Eye (tissue), 1 donor: ENCODE measurements at regions not wholly inside any gene's neighbourhood (a gene's known extent, or its start where the extent isn't known, plus 50 kb on each side); places are given as distances from the start of the nearest gene placed in this dataset.

Source experiments
- DNase-seq: peaks from one replicate; pipeline ENCODE4 v3.0.0-alpha.2; 2015

DNA sequence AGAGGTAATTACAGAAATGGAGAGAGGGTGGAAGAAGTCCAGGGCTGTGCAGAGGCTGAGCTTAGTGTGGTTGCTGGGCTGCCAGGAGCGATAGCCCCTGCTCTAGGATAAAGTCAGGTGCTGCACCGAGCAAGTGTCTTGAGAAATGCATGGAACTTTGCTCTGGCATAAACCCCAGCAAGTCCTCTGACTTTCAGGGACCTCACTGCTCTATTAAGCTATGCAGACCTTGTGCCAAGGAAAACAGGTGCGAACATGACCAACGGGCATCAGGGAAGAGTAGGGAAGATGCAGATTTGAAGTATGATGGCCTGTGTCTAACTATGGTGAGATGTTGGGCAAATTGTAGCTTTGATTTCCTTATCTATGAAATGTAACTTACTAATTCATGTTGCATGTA lies 416.8 kb downstream of the NR2F2 start:
- no peak for DNase-seq

DNA sequence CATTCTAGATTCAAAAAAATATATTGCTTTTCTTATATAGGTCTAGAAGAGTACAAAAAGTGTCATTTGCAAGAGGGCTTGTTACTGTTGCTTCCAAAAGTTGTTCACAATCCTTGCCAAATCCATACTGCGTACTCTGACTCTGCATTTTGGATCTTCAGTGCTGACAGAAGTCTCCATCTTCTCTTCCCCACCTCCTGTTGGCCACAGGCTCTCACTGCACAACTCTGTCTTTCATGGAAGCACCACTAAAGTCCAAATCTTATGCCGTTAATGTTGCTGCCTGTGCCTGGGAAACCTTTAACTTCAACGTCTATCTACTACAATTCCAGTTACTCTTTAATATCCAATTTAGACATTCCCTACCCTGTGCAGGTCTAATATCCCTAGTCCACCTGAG lies 419.9 kb downstream of the NR2F2 start:
- no peak for DNase-seq

DNA sequence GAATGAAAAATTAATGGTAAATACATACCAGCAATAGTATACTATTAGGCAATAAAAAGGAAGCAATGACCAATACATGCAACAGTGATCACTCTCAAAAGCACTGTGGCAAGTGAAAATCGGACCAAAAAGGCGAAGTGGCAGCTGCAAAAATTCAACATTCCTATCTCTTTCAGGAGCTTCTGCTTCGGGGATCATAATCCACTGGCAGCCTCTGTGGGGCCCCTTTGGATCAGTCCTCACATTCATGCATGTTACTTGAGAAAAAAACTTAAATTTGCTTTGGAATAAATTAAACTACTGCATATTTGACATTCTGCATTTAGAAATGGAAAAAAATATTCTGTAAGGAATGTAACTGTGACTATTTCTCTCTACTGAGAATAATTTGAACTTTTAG lies 425.6 kb downstream of the NR2F2 start:
- peak; percentile 13 for DNase-seq

DNA sequence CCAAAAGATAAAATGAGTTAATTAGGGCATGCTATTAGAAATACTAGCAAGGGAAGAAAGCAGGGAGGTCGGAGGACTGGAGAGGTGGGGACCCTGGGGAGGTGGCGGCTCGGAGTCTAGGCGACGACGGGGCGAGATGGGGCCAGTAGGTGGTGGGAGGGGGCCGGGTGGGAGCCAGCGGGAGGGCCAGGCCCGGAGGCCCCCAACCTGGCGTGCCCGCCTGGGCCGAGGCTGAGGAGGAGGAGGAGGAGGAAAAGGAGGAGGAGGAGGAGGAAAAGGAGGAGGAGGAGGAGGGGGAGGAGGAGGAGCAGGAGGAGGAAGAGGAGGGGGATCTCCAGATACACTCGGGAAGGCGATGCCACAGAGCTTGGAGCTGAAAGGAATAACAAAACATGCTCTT lies 426.2 kb downstream of the NR2F2 start:
- DNase-seq, result no peak

DNA sequence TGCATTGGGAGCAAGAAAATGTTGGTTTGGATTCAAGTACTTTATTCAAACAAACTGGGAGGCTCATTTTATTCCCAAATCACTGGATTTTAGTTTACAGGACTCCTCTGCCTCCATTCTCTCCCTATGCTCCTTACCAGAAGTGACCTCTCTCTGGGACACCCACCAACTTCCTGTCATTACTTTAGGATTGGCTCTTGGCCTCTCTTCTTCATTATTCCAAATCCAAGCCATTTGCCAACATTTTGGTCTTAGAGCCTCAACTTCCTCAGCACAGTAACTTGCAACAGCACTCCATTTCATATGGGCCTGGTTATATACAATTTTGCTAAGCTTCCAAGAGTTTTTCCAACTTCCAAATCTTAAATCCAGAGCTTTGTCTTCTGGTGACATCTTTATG lies 432.1 kb downstream of the NR2F2 start:
- DNase-seq, result no peak

DNA sequence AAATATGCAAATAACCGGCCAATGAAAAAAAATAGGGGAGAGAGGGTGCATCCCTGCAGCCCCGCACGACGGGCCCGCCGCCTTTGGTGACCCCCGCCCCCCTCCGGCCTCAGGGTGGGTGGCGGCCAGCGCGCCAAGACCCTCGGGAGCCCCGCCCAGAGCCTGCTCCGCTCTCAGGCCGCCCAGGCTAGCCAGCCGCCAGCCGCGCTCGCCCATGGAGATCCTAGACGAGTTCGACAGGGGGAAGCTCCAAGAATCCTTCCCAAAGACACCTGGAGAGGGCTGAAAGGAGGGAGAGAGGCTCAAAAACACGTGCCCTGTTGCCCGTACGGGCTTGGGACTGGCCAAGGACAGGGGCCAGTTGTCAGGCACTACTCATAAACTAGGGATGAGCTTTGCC lies 434.0 kb downstream of the NR2F2 start:
- no peak for DNase-seq

DNA sequence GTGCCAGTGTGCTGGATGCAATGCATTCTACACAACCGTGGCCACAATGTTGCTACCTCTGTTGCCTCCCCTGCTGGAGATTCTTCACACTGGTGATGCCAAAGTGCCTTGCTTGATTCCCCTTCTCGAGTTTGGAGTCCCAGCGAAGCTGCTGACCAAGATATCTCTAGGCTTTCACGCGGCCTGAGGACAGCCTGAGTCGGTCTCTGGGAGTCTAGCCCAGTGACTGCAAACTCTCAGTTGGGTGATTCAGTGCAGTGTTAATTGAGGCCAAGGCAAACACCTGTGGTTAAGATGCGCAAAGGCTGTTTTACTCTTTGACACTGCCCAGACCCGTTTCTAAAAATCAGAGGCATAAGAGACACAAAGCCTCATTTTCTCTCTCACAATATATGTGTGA lies 434.4 kb downstream of the NR2F2 start:
- DNase-seq, result no peak

DNA sequence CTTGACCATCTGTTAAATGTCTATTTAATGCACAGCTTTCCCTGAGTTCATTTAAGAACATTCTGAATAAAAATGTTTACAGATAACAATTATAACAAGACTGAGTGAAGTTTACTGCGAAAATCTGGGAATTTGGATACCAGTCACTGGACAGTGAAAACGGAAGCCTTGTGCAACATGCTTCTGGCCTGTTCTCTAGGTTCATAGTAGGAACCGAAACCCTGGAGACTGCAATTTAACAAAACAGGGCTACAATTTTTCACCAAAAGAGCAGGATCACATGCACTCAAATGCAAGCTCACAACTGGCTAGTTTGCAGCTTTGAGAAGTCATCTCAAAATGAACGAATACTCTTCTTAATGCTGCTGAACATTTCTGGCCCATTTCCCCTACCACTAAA lies 435.9 kb downstream of the NR2F2 start:
- DNase-seq, result no peak

DNA sequence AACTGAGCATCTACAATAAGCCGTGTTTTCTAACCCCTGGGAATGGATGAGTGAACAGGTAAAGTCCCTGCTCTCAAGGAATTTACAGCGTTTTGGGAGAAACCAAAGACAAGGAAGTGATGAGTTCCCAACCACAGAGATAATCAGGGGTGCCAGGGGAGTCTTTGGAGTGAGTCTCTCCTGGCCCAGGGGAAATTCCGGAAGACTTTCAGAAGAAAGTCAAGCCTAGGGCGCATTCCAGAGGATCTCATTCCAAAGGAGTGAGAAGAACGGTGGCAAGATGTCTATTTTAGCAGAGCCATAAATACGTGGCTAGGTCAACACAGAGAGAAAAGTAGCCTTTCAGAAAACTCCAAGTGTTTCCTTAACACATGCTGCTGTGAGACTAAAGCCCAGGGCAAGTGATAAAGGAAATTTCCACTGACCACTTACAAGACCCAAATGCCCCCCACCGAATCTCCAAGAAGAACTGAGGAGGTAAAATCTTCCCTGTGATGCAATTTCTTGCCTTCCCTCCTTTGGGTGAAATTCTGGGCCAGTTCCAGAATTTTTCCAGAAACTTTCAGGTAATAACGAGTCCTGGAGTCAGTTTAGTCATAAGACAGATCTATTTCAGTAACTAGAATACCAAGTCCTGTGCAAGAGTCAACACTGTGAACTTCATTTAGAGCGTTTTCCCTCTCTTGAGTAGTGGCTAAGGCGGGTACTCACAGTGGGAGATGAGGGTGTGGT lies 437.4 kb downstream of the NR2F2 start:
- no peak for DNase-seq

DNA sequence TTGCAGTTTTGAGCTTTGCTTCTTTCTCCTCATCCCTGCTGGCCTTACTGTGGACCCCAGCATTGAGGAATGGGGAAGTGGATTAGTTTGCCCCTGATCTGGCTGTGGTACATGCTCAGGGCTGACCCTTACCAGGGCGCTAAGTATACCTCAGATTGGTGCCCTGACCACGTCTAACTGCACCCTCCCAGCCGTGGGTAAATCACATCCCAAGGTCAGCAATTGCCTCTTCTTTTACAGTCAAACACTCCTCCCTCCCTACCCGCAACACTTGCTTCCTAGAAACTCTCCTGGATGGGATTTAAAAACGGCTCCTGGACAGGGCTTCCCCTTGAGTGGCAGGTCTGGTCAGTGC lies 437.9 kb downstream of the NR2F2 start:
- DNase-seq, result no peak

DNA sequence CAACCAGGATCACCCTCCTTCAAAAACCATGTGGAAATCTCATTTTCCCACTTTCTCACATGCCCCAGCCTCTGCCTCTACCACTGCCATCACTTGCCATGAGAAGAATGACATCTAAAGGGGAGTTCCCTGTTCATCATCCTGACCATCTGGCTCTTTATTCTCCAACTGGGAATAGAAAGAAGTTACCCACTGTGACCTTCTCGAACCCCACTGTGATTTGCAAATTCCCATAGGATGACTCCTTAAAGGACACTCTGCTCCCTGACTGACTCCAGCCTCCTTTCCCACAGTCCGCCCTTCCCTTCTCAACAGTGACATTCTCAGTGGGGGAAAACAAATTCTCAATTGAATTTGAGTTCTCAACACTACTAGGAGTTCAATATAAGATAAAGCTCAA lies 440.5 kb downstream of the NR2F2 start:
- no peak for DNase-seq

DNA sequence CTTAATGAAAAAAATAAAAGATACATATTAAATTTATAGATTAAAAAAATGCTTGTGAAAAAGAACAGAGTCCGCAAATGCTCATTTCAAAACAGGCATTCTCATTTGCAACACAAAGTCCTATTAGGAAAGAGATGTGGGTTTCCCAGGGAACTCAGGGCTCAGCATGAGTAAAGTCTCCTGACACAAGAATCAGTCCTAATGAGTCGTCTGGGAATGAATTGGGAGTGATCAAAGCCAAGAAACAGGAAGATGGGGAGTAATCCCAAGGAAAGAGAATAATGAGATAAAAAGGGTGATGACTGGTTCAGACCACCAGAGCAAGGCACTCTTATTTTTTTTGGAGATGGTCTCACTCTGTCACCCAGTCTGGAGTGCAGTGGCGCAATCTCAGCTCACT lies 443.7 kb downstream of the NR2F2 start:
- no peak for DNase-seq

DNA sequence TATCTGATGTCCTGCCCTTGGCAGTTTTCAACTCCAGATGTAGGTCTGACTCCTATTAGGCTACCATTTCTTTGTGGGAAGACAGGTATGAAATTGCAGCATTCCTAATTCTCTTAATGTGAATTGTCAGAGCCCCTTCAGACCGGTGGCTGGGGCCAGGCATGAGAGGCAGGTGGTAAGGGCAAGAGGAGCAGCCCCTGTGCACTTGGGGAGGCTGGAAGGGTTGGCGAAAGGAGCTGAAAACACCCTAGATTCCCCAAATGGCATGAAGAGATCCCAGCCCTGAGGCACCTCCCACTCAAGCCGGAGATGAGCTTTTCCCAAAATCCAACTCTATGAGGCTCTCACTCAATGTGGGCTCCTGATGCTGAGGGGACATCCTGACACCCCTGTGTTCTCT lies 453.2 kb downstream of the NR2F2 start:
- no peak for DNase-seq

DNA sequence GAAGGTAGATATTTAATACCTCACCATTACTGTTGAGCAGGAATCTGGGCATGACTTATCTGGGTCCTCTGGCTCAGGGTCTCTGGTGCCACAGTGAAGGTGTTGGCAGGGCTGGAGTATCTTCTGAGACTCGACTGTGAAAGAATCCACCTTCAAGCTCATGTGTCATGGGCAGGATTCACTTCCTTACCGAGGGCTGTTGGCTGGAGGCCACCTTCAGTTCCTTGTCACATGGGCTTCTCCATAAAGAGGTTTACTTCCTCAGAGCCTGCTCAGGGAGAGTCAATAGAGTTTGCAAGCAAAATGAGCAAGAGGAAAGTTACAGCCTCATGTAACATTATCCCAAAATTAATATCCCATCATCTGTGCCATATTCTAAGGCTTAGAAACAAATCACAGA lies 459.5 kb downstream of the NR2F2 start:
- no peak for DNase-seq

DNA sequence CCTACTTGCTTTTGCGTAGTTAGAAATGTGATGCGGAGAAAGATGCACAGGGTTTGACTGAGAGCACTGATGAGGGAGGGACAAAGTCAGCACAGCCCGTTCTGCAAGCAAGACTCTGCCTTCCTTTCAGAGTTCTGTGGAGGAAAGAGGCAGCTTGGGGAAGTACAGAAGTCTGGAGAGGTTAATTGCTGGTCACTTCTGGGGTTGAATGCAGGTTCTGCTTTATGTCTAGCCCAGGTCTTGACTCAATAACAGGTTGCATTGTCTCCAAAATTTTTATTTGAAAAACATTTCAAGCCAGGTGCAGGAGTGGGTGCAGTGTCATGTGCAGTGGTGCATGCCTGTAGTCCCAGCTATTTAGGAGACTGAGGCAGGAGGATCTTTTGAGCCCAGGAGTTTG lies 461.7 kb downstream of the NR2F2 start:
- DNase-seq, result no peak

DNA sequence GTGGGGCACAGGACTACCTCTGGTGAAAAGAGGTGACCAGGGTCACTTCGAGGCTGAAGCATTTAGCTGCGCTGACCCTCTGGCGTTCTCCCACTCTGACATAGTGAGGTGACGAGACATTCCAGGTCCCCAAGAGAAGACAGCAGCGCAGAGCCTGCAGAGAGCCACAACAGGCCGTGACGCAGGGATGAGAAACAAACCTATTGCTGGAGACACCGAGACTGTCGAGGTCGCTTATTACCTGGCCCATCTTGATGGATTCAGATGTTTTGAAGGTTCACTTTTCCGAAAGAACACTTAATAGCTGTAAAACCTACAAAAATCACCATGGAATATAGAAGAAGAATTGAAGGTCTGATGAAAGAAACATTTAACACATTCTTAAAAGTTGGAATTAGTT lies 466.3 kb downstream of the NR2F2 start:
- DNase-seq, result no peak

DNA sequence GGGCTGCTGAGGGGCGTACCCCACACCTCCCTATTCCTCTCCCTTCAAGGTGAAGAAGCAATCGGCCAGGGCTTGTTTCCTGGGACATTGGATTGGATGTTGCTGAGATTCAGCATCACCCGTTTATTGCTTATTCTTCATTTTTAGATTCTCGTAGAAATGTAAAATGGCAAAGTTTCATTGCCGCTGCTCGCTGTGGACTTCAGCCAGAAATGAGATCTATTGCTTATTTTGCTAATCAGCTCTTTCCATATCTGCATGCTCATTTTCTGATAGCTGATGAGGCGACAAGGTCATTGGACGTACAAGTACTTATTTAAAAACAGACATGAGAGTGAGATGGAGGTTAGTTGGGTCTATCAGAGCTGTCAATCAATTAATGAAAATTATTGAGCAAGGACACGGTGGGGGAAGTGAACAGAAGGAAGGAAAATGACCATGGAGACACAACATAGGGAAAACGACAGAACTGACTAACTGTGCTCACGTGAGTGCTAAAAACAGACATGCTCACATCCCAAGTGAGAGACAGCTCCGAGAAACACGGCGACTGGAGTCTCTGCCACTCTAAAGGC lies 471.2 kb downstream of the NR2F2 start:
- no peak for DNase-seq

DNA sequence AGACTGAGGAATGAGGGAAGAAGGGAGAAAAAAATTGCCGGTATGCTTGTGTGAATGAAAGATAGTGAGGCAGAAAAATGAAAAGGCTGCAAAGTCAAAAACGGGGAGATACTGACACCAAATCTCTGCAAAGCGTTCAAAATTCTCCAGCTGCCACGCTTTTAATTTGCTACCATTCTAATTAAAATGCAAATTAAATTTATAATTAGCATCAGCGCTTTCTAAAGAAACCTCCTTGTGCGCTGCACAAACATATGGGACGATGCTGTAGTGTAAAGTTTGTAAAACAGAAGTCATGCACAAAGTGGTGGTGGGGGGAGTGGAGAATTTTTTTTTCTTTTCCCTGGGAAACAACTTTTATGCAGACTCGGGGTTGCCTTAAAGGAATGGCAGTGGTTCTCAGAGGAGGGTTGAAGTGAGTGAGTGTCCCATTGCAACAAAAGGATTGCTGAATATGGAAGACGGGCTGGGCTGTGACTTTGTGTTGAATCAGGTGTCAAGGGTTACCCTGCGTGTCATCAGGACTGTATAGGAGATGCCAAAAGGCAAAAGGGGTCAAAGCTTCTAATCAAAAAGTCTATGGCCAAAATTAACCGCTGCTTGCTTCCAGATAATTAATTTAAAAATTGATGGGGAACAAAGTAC lies 472.2 kb downstream of the NR2F2 start:
- no peak for DNase-seq

DNA sequence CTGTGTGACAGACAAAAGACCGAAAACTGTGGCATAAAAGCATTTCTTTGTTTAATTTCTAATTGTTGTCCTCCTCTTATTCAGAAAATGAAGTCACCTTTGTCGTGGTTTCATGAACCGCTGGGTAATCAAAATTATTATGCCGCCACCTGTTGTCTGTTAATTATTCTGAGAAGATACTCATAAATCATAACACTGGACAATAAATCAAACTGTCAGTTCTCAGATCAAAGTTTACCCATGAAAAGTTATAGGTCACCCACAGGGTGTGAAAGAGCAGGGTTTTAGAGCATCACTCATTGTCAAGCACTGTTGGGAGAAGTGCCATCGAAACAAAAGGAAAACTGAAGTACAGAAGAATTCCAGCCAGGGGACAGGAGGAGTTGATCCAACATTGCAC lies 474.3 kb downstream of the NR2F2 start:
- DNase-seq, result peak; percentile 24

DNA sequence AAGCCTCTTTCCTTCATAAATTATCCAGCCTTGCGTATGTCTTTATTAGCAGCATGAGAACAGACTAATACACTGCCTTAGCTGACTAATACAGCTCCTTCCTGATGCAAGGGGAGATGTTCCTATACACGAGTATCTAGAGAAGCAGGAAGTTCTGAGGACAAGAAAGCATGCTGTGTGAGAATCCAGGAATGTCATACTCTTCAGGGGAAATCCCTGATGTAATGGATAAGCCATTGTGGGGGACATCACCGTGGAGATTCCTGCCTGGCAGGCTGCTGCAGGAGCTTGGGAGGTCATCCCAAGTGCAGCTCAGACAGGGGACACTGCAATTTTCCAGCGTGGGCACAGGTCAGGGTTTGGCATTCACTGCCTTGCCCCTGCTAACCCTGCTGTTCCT lies 476.9 kb downstream of the NR2F2 start:
- no peak for DNase-seq

DNA sequence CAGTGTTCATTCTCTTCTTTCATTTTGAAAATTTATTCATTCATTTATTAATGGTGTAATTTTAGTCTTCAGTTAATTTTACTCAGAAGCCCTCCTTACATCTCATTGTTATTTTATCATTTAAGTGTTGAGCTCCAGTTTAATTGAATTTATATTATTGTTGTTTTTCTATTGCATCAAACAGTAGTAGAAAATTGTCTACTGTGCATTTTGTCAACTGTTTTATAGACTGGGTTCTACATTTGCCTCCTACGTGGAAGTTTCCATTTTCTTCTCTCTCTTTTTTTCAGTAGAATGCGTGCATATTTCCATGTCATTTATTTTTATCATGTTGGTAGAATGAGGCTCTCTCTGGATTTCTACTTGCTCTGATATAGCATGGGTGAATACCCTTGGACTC lies 487.4 kb downstream of the NR2F2 start:
- no peak for DNase-seq

DNA sequence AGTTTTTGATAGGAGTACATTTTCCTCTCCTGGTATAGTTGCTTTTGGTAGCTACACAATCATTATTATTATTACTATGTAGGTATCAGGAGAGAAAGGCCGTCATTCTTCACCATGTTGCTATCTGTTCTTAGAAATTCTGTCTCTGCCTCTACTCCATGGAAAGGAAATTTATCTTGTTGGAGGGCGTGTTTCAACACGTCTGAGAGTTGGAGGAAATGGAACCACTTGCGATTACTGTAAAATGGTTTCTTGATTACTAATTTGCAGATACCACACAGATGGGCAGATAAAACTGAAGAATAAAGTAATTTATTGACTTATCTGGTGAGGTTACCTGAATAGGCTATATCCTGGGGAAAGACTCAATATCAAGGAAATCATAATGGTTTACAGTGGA lies 488.4 kb downstream of the NR2F2 start:
- no peak for DNase-seq

DNA sequence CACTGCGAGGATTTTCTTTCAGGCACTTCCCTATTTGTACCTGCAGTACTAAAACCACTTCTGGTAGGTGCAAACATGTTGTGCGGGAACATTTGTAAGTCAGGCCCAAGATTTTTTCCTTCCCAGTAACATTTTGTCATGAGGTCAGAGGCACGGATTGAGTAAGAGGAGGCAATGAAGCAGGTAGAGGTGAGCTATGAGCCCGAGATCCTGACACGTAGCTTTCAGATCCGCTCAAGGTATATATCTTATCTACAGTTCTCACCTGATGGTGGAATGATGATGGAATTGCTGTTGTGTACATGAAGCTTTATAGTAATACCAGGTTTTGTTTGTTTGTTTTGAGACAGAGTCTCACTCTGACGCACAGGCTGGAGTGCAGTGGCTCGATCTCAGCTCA lies 497.5 kb downstream of the NR2F2 start:
- no peak for DNase-seq

DNA sequence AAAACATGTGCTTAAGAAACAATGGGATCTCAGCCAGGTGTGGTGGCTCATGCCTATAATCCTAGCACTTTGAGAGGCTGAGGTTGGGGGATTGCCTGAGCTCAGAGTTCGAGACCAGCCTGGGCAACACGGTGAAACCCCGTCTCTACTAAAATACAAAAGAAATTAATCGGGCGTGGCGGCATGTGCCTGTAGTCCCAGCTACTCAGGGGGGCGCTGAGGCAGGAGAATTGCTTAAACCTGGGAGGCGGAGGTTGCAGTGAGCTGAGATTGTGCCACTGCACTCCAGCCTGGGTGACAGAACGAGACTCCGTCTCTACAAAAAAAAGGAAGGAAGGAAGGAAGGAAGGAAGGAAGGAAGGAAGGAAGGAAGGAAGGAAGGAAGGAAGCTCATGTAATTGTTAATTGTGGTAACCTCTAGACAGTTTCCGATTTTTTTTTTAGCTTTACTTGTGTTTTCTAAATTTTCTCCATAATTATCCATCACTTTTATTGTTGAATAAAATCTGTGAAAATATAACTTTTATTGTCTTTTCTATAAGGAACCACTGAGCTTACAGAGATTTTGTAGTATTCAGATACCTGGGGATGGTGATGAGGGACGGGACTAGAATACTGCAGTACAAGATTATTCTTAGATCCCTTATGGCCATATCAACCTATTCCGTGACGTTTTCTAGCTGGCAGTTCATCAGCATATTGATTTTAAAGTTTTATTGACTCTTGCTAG lies 506.9 kb downstream of the NR2F2 start:
- no peak for DNase-seq
